Mesothelial cell of epicardium (in vitro differentiated cells): ENCODE measurements at regions not wholly inside any gene's neighbourhood (a gene's known extent, or its start where the extent isn't known, plus 50 kb on each side); places are given as distances from the start of the nearest gene placed in this dataset.
"Not testable (repeated sequence)": the region's sequence is repeated elsewhere in the genome, so short reads cannot be mapped to it uniquely, and the experiment has no call there.

Source experiments
- DNase-seq, 2 experiments: peaks; one replicate each; pipeline ENCODE4 v3.0.0; 2021; ENCODE audit warnings: low spot score in 2 of 2; ENCODE audit not compliant: unreplicated experiment in 2 of 2
- H3K27ac Mint-ChIP-seq: 2 replicates; pipeline ENCODE4 v1.8.0; 2021; ENCODE audit warnings: mixed read lengths
- H3K27me3 Mint-ChIP-seq: 2 replicates; pipeline ENCODE4 v1.8.0; 2021; ENCODE audit warnings: low read depth, mixed read lengths
- H3K36me3 Mint-ChIP-seq: 2 replicates; pipeline ENCODE4 v1.8.0; 2021; ENCODE audit warnings: mixed read lengths
- H3K4me1 Mint-ChIP-seq: 2 replicates; pipeline ENCODE4 v1.8.0; 2021; ENCODE audit warnings: mixed read lengths
- H3K4me3 Mint-ChIP-seq: 2 replicates; pipeline ENCODE4 v1.8.0; 2021; ENCODE audit warnings: mild to moderate bottlenecking, moderate library complexity, mixed read lengths
- H3K9me3 Mint-ChIP-seq: 2 replicates; pipeline ENCODE4 v1.8.0; 2021; ENCODE audit warnings: mixed read lengths
- CTCF ChIP-seq: fragments of 200-600 bp; sonication (generic); IDR thresholded peaks from one replicate; pipeline ENCODE4 v1.5.0; 2021; ENCODE audit warnings: antibody characterized with exemption; ENCODE audit not compliant: unreplicated experiment

DNA sequence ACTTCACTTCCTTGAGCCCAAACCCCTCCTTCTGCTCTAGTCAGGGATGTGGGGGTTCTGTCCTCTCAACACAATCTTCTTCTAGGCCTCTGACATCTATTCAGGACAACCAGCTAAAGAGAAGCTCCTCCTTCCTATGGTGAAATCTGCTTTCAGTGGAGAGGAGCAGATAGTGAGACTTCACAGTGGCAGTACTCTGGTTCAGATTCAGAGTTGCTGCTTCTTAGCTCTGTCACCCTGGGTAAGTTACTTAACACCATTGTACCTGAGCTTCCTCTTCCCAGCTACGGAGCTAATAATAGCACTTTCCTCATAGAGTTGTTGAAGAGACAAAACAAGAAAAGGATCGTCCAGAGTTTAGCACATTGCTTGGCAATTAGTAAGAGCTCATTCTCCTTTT, 77.3 kb upstream of the LARP1 start:
- H3K27ac Mint-ChIP-seq, result no peak overlapping the region
- no peaks in the 10 kb centered on the region for H3K27me3 Mint-ChIP-seq
- no peak for TF ChIP-seq CTCF
- no peaks in the 10 kb centered on the region for H3K36me3 Mint-ChIP-seq
- no peak for DNase-seq
- no peak overlapping the region for H3K4me3 Mint-ChIP-seq
- H3K9me3 Mint-ChIP-seq, result no peaks in the 10 kb centered on the region
- no peaks in the 10 kb centered on the region for H3K4me1 Mint-ChIP-seq

DNA sequence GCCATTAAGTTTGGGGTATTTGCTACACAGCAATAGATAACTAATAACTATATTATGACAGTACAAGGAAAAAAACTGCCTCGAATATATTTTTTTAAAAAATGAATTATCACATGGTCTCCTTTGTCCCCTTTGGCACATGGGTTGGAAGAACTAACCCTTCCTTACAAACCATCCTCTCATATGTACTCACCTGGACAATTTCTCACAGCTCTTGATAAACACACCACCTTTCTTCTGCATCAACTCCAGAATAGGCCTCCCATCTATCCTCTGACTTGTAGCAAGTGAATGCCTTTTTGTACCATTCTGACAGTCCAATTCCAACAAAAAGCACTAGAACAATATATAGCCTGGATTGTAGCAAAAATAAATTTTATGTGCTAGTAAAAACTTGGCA, 78.7 kb upstream of the LARP1 start:
- H3K27me3 Mint-ChIP-seq, result no peaks in the 10 kb centered on the region
- no peaks in the 10 kb centered on the region for H3K36me3 Mint-ChIP-seq

DNA sequence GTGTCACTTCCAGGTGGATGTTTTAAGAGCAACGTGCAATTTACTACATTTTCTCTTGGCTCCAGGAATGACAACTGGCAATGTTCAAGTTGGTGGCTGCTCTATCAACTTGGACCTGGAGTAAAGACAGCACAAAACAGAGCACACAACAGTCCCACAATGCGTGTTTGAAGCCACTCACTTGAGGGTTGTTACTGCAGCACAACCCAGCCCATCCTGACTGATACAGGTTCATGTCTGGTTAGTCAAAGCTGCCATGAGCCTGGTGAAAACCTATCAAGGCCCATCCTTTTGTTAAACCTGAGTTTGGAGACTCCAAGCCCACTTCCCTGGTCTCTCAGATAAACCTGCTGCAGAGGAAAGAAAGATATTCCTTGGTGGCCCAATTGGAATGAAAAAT, 81.1 kb upstream of the LARP1 start:
- no peak overlapping the region for H3K27ac Mint-ChIP-seq
- no peaks in the 10 kb centered on the region for H3K4me1 Mint-ChIP-seq
- no peaks in the 10 kb centered on the region for H3K36me3 Mint-ChIP-seq
- peaks cover under 1% of the 10 kb centered on the region for H3K9me3 Mint-ChIP-seq
- no peak for TF ChIP-seq CTCF
- H3K4me3 Mint-ChIP-seq, result no peak overlapping the region
- no peak for DNase-seq
- H3K27me3 Mint-ChIP-seq, result no peaks in the 10 kb centered on the region

More for the DNA sequence above, 78.7 kb upstream of the LARP1 start:
- Mint-ChIP-seq H3K4me3 (no peak overlapping the region), H3K4me1 (no peaks in the 10 kb centered on the region), H3K9me3 (no peaks in the 10 kb centered on the region), H3K27ac (no peak overlapping the region)
- DNase-seq, result no peak
- no peak for TF ChIP-seq CTCF

GRCh38 chr5:154673506-154673905, 81.7 kb upstream of the LARP1 start:
- Mint-ChIP-seq H3K36me3 (peaks cover 4% of the 10 kb centered on the region), H3K27ac (no peak overlapping the region), H3K4me3 (no peak overlapping the region), H3K4me1 (no peaks in the 10 kb centered on the region), H3K27me3 (no peaks in the 10 kb centered on the region), H3K9me3 (peaks cover 6% of the 10 kb centered on the region)
- no peak for DNase-seq
- no peak for TF ChIP-seq CTCF

GRCh38 chr5:154669913-154670312, 85.3 kb upstream of the LARP1 start:
- not testable (repeated sequence) for H3K4me1 Mint-ChIP-seq, H3K36me3 Mint-ChIP-seq, DNase-seq, H3K27ac Mint-ChIP-seq, H3K4me3 Mint-ChIP-seq, H3K27me3 Mint-ChIP-seq
- peaks cover 13% of the 10 kb centered on the region for H3K9me3 Mint-ChIP-seq

DNA sequence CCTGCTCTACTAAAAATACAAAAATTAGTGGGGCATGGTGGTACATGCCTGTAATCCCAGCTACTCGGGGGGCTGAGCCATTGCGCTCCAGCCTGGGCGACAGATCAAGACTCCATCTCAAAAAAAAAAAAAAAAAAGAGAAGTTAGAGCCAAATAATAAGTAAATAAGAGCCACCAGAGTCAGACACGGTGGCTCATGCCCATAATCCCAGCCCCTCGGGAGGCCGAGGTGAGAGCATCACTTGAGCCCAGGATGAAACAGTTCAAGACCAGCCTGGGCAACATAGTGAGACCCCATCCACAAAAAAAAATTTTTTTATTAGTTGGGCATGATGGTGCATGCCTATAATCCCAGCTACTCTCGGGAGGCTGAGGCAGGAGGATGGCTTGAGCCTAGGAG, 85.8 kb upstream of the LARP1 start:
- Mint-ChIP-seq H3K4me1 (no peaks in the 10 kb centered on the region), H3K9me3 (peaks cover 15% of the 10 kb centered on the region), H3K27me3 (no peaks in the 10 kb centered on the region), H3K27ac (no peak overlapping the region), H3K4me3 (no peak overlapping the region), H3K36me3 (peaks cover 6% of the 10 kb centered on the region)
- no peak for DNase-seq
- no peak for TF ChIP-seq CTCF
